ENCODE measurements at regions not wholly inside any gene's neighbourhood (a gene's known extent, or its start where the extent isn't known, plus 50 kb on each side); places are given as distances from the start of the nearest gene placed in this dataset.

DNA sequence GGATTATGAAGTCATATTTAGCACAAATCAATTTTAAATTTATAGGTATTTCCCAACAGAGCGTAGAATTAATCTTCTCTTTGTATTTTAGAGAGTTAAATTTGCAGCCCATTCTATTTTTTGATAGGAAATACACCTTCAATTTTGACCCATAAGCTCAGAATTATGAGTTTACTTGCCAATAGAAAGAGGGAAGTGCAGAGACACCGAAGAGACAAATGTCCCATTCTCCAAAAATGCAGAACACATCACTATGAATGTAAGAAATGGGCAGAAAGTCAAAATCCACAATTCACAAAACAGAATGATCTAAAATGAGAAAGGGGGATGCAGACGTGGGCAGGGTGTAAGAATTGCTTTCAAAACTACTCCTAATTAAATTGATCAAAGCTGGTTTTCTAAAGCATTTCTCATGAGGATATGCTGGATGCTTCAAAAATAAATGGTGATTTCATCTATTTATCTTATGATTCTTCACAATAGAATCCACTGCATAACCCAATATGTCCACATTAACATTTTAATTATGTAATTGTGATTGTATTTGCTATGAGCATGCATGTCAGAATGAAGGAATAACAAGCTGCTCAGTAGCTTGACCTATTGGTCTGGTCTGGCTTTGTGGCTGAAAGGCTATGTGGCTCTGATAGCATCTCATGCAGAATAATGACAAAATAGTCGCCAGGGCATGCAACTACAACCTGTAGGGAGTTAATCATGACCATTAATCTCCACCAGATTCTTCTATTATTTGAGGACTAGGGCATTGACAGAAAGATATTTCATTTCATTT, 550.1 kb upstream of the CDH18 start:
- H4K91ac ChIP-seq (ENCODE audit: low read length) = no peak overlapping the region
- no peak overlapping the region for H2BK12ac ChIP-seq (ENCODE audit: low read length in 2 of 2)
- no peak overlapping the region for H3K4me3 ChIP-seq (ENCODE audit: insufficient read depth in 1 of 2, low read depth in 1 of 2, low read length in 2 of 2)
- H2BK120ac ChIP-seq (ENCODE audit: low read depth, low read length) = no peak overlapping the region
- no peak overlapping the region for H3K4me2 ChIP-seq (ENCODE audit: low read length, poor library complexity, severe bottlenecking)
- no peak overlapping the region for H4K8ac ChIP-seq (ENCODE audit: low read length)
- no peak overlapping the region for H2AK5ac ChIP-seq (ENCODE audit: low read length, severe bottlenecking)
- H3K36me3 ChIP-seq (ENCODE audit: control insufficient read depth in 1 of 2, insufficient read depth in 2 of 2, low read depth in 1 of 2, low read length in 2 of 2) = no peaks in the 10 kb centered on the region
- H3K4ac ChIP-seq (ENCODE audit: low read depth in 1 of 2, low read length in 2 of 2) = no peak overlapping the region
- H2BK5ac ChIP-seq (ENCODE audit: low read depth, low read length, poor library complexity, severe bottlenecking) = no peak overlapping the region
- no peak overlapping the region for H3K27ac ChIP-seq (ENCODE audit: low read length, poor library complexity, severe bottlenecking)
- no peak overlapping the region for H2BK15ac ChIP-seq (ENCODE audit: low read depth, poor library complexity, severe bottlenecking)
- H3K9me3 ChIP-seq (ENCODE audit: control insufficient read depth, low read length) = peaks cover 5% of the 10 kb centered on the region
- H3K9ac ChIP-seq (ENCODE audit: low read length) = no peak overlapping the region
- H3K18ac ChIP-seq (ENCODE audit: low read depth in 1 of 2, low read length in 2 of 2) = no peak overlapping the region
- H3K79me1 ChIP-seq (replicated peaks; ENCODE audit: low read length, poor library complexity, severe bottlenecking) = no peaks in the 10 kb centered on the region
- DNase-seq = no peak
- H3K14ac ChIP-seq (ENCODE audit: low read length in 2 of 2) = no peak overlapping the region
- WGBS = no CpG with 5 or more reads among the region's 4 CpGs
- no peak overlapping the region for H2AFZ ChIP-seq (ENCODE audit: low read depth, low read length)
- H3K27me3 ChIP-seq (ENCODE audit: control insufficient read depth in 1 of 2, insufficient read depth in 1 of 2, low read length in 2 of 2) = no peaks in the 10 kb centered on the region
- no peaks in the 10 kb centered on the region for H3K4me1 ChIP-seq (ENCODE audit: control insufficient read depth, insufficient read depth, low read depth, low read length)
- H3K23ac ChIP-seq (ENCODE audit: low read length in 2 of 2) = no peak overlapping the region

DNA sequence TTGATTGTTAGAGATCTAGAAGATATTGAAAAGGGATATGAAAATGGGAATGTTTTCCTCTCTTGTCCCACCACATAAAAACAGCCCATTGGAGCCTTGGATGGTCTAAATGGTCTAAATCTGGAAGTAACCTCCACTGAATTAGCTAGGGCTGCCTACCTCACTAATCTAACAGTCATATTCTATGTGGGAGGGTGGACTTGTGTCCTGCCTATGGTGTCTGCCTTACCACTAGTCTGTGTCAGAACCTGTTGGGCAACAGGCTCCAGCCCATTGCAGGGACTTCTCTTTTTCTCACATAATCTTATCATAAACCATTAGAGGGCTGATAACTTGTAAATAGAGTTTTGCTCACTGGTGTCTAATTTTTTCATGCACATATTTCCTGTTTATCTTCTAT, 548.8 kb upstream of the CDH18 start:
- no peaks in the 10 kb centered on the region for H3K79me1 ChIP-seq (replicated peaks; ENCODE audit: low read length, poor library complexity, severe bottlenecking)
- no peak overlapping the region for H3K4me3 ChIP-seq (ENCODE audit: insufficient read depth in 1 of 2, low read depth in 1 of 2, low read length in 2 of 2)
- no peak overlapping the region for H3K14ac ChIP-seq (ENCODE audit: low read length in 2 of 2)
- H2BK12ac ChIP-seq (ENCODE audit: low read length in 2 of 2) = no peak overlapping the region
- H3K9me3 ChIP-seq (ENCODE audit: control insufficient read depth, low read length) = peaks cover 5% of the 10 kb centered on the region
- H2AK5ac ChIP-seq (ENCODE audit: low read length, severe bottlenecking) = no peak overlapping the region
- H3K23ac ChIP-seq (ENCODE audit: low read length in 2 of 2) = no peak overlapping the region
- no peak overlapping the region for H3K9ac ChIP-seq (ENCODE audit: low read length)
- no peak overlapping the region for H3K4ac ChIP-seq (ENCODE audit: low read depth in 1 of 2, low read length in 2 of 2)
- H3K36me3 ChIP-seq (ENCODE audit: control insufficient read depth in 1 of 2, insufficient read depth in 2 of 2, low read depth in 1 of 2, low read length in 2 of 2) = no peaks in the 10 kb centered on the region
- no peak overlapping the region for H2BK120ac ChIP-seq (ENCODE audit: low read depth, low read length)
- H3K18ac ChIP-seq (ENCODE audit: low read depth in 1 of 2, low read length in 2 of 2) = no peak overlapping the region
- no peak overlapping the region for H2BK5ac ChIP-seq (ENCODE audit: low read depth, low read length, poor library complexity, severe bottlenecking)
- H3K27ac ChIP-seq (ENCODE audit: low read length, poor library complexity, severe bottlenecking) = no peak overlapping the region
- no peaks in the 10 kb centered on the region for H3K4me1 ChIP-seq (ENCODE audit: control insufficient read depth, insufficient read depth, low read depth, low read length)
- H3K27me3 ChIP-seq (ENCODE audit: control insufficient read depth in 1 of 2, insufficient read depth in 1 of 2, low read length in 2 of 2) = no peaks in the 10 kb centered on the region
- no peak overlapping the region for H2AFZ ChIP-seq (ENCODE audit: low read depth, low read length)
- no peak overlapping the region for H2BK15ac ChIP-seq (ENCODE audit: low read depth, poor library complexity, severe bottlenecking)
- H3K4me2 ChIP-seq (ENCODE audit: low read length, poor library complexity, severe bottlenecking) = no peak overlapping the region
- no peak overlapping the region for H4K91ac ChIP-seq (ENCODE audit: low read length)
- H4K8ac ChIP-seq (ENCODE audit: low read length) = no peak overlapping the region
- DNase-seq = no peak

DNA sequence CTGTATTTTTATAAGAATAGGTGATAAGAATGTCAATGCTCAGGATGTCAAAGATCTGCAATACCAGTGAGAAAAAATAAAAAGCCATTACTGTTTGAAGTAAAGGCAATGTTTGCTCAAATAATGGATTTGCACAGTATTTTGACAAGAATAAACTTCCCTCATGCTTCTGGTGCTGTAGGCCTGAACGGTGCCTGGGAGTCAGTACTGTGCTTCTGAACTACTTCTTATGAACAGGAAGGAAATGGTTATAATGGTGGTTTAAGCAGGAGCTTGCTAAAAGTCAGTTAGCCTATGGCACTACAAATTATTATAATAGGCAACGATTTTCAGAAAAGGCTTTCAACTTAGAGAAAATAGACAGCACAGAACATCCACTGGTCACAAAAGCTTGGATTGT, 548.3 kb upstream of the CDH18 start:
- Histone ChIP-seq H3K18ac (ENCODE audit: low read depth in 1 of 2, low read length in 2 of 2) (no peak overlapping the region), H3K4me1 (ENCODE audit: control insufficient read depth, insufficient read depth, low read depth, low read length) (no peaks in the 10 kb centered on the region), H3K23ac (ENCODE audit: low read length in 2 of 2) (no peak overlapping the region), H4K8ac (ENCODE audit: low read length) (no peak overlapping the region), H3K4me3 (ENCODE audit: insufficient read depth in 1 of 2, low read depth in 1 of 2, low read length in 2 of 2) (no peak overlapping the region), H3K36me3 (ENCODE audit: control insufficient read depth in 1 of 2, insufficient read depth in 2 of 2, low read depth in 1 of 2, low read length in 2 of 2) (no peaks in the 10 kb centered on the region), H3K9me3 (ENCODE audit: control insufficient read depth, low read length) (peaks cover 5% of the 10 kb centered on the region), H2BK15ac (ENCODE audit: low read depth, poor library complexity, severe bottlenecking) (no peak overlapping the region), H3K9ac (ENCODE audit: low read length) (no peak overlapping the region), H4K91ac (ENCODE audit: low read length) (no peak overlapping the region), H2BK12ac (ENCODE audit: low read length in 2 of 2) (no peak overlapping the region), H3K4ac (ENCODE audit: low read depth in 1 of 2, low read length in 2 of 2) (no peak overlapping the region), H2BK5ac (ENCODE audit: low read depth, low read length, poor library complexity, severe bottlenecking) (no peak overlapping the region), H3K79me1 (replicated peaks; ENCODE audit: low read length, poor library complexity, severe bottlenecking) (no peaks in the 10 kb centered on the region), H2AFZ (ENCODE audit: low read depth, low read length) (no peak overlapping the region), H2AK5ac (ENCODE audit: low read length, severe bottlenecking) (no peak overlapping the region), H2BK120ac (ENCODE audit: low read depth, low read length) (no peak overlapping the region), H3K27ac (ENCODE audit: low read length, poor library complexity, severe bottlenecking) (no peak overlapping the region), H3K14ac (ENCODE audit: low read length in 2 of 2) (no peak overlapping the region), H3K4me2 (ENCODE audit: low read length, poor library complexity, severe bottlenecking) (no peak overlapping the region), H3K27me3 (ENCODE audit: control insufficient read depth in 1 of 2, insufficient read depth in 1 of 2, low read length in 2 of 2) (no peaks in the 10 kb centered on the region)
- 77% methylated on average over 2 of the region's 2 CpGs for WGBS
- no peak for DNase-seq

DNA sequence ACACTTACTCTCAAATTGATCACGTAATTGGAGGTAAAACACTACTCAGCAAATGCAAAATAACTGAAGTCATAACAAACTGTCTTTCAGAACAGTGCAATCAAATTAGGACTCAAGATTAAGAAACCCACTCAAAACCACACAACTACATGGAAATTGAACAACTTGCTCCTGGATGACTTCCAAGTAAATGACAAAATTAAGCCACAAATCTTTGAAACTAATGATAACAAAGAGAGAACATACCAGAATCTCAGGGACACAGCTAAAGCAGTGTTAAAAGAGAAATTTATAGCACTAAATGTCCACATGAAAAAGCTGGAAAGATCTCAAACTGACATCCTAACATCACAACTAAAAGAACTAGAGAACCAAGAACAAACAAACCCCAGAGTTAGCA, 540.5 kb upstream of the CDH18 start:
- 45% methylated on average over 1 of the region's 1 CpG for WGBS
- no peak overlapping the region for H4K91ac ChIP-seq (ENCODE audit: low read length)
- H2AK5ac ChIP-seq (ENCODE audit: low read length, severe bottlenecking) = no peak overlapping the region
- no peak overlapping the region for H3K18ac ChIP-seq (ENCODE audit: low read depth in 1 of 2, low read length in 2 of 2)
- no peak overlapping the region for H2AFZ ChIP-seq (ENCODE audit: low read depth, low read length)
- no peaks in the 10 kb centered on the region for H3K36me3 ChIP-seq (ENCODE audit: control insufficient read depth in 1 of 2, insufficient read depth in 2 of 2, low read depth in 1 of 2, low read length in 2 of 2)
- H2BK12ac ChIP-seq (ENCODE audit: low read length in 2 of 2) = no peak overlapping the region
- no peak overlapping the region for H3K9ac ChIP-seq (ENCODE audit: low read length)
- no peak overlapping the region for H3K23ac ChIP-seq (ENCODE audit: low read length in 2 of 2)
- no peaks in the 10 kb centered on the region for H3K79me1 ChIP-seq (replicated peaks; ENCODE audit: low read length, poor library complexity, severe bottlenecking)
- H3K14ac ChIP-seq (ENCODE audit: low read length in 2 of 2) = no peak overlapping the region
- peaks cover 8% of the 10 kb centered on the region for H3K9me3 ChIP-seq (ENCODE audit: control insufficient read depth, low read length)
- no peak overlapping the region for H3K4me2 ChIP-seq (ENCODE audit: low read length, poor library complexity, severe bottlenecking)
- no peaks in the 10 kb centered on the region for H3K27me3 ChIP-seq (ENCODE audit: control insufficient read depth in 1 of 2, insufficient read depth in 1 of 2, low read length in 2 of 2)
- no peak overlapping the region for H2BK15ac ChIP-seq (ENCODE audit: low read depth, poor library complexity, severe bottlenecking)
- H4K8ac ChIP-seq (ENCODE audit: low read length) = no peak overlapping the region
- H3K4ac ChIP-seq (ENCODE audit: low read depth in 1 of 2, low read length in 2 of 2) = no peak overlapping the region
- no peak overlapping the region for H2BK120ac ChIP-seq (ENCODE audit: low read depth, low read length)
- H3K27ac ChIP-seq (ENCODE audit: low read length, poor library complexity, severe bottlenecking) = no peak overlapping the region
- no peaks in the 10 kb centered on the region for H3K4me1 ChIP-seq (ENCODE audit: control insufficient read depth, insufficient read depth, low read depth, low read length)
- H2BK5ac ChIP-seq (ENCODE audit: low read depth, low read length, poor library complexity, severe bottlenecking) = no peak overlapping the region
- H3K4me3 ChIP-seq (ENCODE audit: insufficient read depth in 1 of 2, low read depth in 1 of 2, low read length in 2 of 2) = no peak overlapping the region
- DNase-seq = no peak
